BLaER1 treated with 17β-estradiol and CSF1 and Interleukin-3, amounts not matched to agents 10 nM and 100 nM (cell line): ENCODE measurements at regions not wholly inside any gene's neighbourhood (a gene's known extent, or its start where the extent isn't known, plus 50 kb on each side); places are given as distances from the start of the nearest gene placed in this dataset.
A peak's percentile ranks its signal among the peaks of the same experiment; 100 is the strongest.

Experiments
- H3K27ac ChIP-seq, 11 experiments: shearing (Covaris generic); formaldehyde crosslinking; 2 replicates each; pipeline ENCODE4 v1.8.1; 2022
- H3K27me3 ChIP-seq, 11 experiments: shearing (Covaris generic); formaldehyde crosslinking; 2 replicates each; pipeline ENCODE4 v1.8.1; 2022
- H3K36me3 ChIP-seq, 11 experiments: shearing (Covaris generic); formaldehyde crosslinking; 2 replicates each; pipeline ENCODE4 v1.8.1; 2022
- H3K4me1 ChIP-seq, 10 experiments: shearing (Covaris generic); formaldehyde crosslinking; 2 replicates each; pipeline ENCODE4 v1.8.1; 2022
- H3K4me2 ChIP-seq, 11 experiments: shearing (Covaris generic); formaldehyde crosslinking; 2 replicates each; pipeline ENCODE4 v1.8.1; 2022
- H3K4me3 ChIP-seq, 10 experiments: shearing (Covaris generic); formaldehyde crosslinking; 2 replicates each; pipeline ENCODE4 v1.8.1; 2022
- H3K9ac ChIP-seq, 11 experiments: shearing (Covaris generic); formaldehyde crosslinking; 2 replicates each; pipeline ENCODE4 v1.8.1; 2022
- H3K9me3 ChIP-seq, 11 experiments: shearing (Covaris generic); formaldehyde crosslinking; replicated peaks in 1 of 11; 2 replicates each; pipeline ENCODE4 v1.8.1; 2022
- H4K20me1 ChIP-seq, 11 experiments: shearing (Covaris generic); formaldehyde crosslinking; 2 replicates each; pipeline ENCODE4 v1.8.1; 2022
- Cebpa-rat ChIP-seq, 11 experiments: shearing (Covaris generic); IDR thresholded peaks; 2 replicates each; pipeline ENCODE4 v1.8.1; 2022

DNA sequence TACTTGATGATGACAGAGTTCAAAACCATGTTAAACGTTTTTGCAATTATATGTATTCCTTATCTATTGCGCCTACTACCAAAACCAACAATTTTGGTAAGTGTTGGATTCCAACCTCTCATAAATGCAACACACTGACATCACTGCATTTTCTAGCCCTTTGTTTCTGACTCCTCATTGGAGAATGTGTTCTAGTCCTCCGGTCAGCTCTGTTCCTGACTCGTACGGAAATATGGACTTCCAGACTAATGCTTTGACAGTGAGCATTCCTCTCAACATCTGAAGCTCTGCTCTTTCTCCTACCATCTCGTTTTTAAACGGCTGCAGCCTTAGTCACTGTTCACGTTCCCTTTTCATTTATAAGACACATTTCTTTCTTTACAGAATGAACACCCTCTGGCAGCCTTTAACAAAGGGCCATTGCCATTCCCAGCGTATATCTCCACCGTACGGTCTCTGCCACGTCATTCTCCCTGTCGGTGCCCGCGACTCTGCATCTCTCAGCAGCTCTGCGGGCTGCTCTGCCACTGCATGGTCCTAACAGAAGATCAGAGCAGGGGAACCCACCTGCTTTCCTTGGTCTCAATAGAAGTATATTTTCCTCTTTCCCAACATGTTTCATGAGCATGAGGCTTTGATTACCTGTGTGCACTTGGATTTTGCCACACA is 103.0 kb upstream of the SYNDIG1 start:
- H4K20me1 ChIP-seq, result no peaks in the 10 kb centered on the region
- no peaks in the 10 kb centered on the region for H3K27me3 ChIP-seq
- H3K4me2 ChIP-seq, result no peak overlapping the region
- H3K4me3 ChIP-seq, result no peak overlapping the region
- H3K9me3 ChIP-seq, result peaks cover 14 to 22% (median 17%) of the 10 kb centered on the region in 11 experiments
- H3K4me1 ChIP-seq, result no peaks in the 10 kb centered on the region
- H3K36me3 ChIP-seq, result peaks cover 0 to 5% (median 0%) of the 10 kb centered on the region in 11 experiments; a peak in 1 of 22 replicates
- H3K9ac ChIP-seq, result no peak overlapping the region
- no peak for TF ChIP-seq Cebpa-rat (IDR thresholded peaks at IDR 0.05)
- no peak overlapping the region for H3K27ac ChIP-seq

- Histone ChIP-seq H3K27ac (no peak overlapping the region), H3K9ac (no peak overlapping the region), H3K4me1 (no peaks in the 10 kb centered on the region), H3K36me3 (peaks cover 0 to 5% (median 0%) of the 10 kb centered on the region in 11 experiments; a peak in 1 of 22 replicates), H3K4me2 (no peak overlapping the region), H4K20me1 (no peaks in the 10 kb centered on the region), H3K27me3 (no peaks in the 10 kb centered on the region), H3K9me3 (peaks cover 21 to 30% (median 25%) of the 10 kb centered on the region in 11 experiments), H3K4me3 (no peak overlapping the region)
- no peak for TF ChIP-seq Cebpa-rat (IDR thresholded peaks at IDR 0.05)
These were observed 103.8 kb upstream of the SYNDIG1 start for GRCh38 chr20:24365670-24366069.

GRCh38 chr20:24364482-24364881 is 104.9 kb upstream of the SYNDIG1 start:
- no peak overlapping the region for H3K4me3 ChIP-seq
- no peak overlapping the region for H3K9ac ChIP-seq
- H4K20me1 ChIP-seq, result no peaks in the 10 kb centered on the region
- peaks cover 0 to 5% (median 0%) of the 10 kb centered on the region in 11 experiments; a peak in 1 of 22 replicates for H3K36me3 ChIP-seq
- peaks cover 0 to 7% (median 4%) of the 10 kb centered on the region in 10 experiments; a peak in 16 of 20 replicates for H3K4me1 ChIP-seq
- H3K27ac ChIP-seq, result no peak overlapping the region
- H3K27me3 ChIP-seq, result no peaks in the 10 kb centered on the region
- H3K9me3 ChIP-seq, result peaks cover 21 to 30% (median 26%) of the 10 kb centered on the region in 11 experiments
- H3K4me2 ChIP-seq, result no peak overlapping the region
- TF ChIP-seq Cebpa-rat (IDR thresholded peaks at IDR 0.05), result no peak

- H3K4me3 ChIP-seq, result no peak overlapping the region
- H3K9ac ChIP-seq, result no peak overlapping the region
- no peak overlapping the region for H3K4me2 ChIP-seq
- peaks cover 0 to 21% (median 13%) of the 10 kb centered on the region in 10 experiments; a peak in 16 of 20 replicates for H3K4me1 ChIP-seq
- peaks cover 21 to 30% (median 26%) of the 10 kb centered on the region in 11 experiments for H3K9me3 ChIP-seq
- no peaks in the 10 kb centered on the region for H3K27me3 ChIP-seq
- no peaks in the 10 kb centered on the region for H4K20me1 ChIP-seq
- H3K36me3 ChIP-seq, result peaks cover 0 to 5% (median 0%) of the 10 kb centered on the region in 11 experiments; a peak in 1 of 22 replicates
- no peak overlapping the region for H3K27ac ChIP-seq
- no peak for TF ChIP-seq Cebpa-rat (IDR thresholded peaks at IDR 0.05)
These were observed 106.4 kb upstream of the SYNDIG1 start for GRCh38 chr20:24363031-24363430.

DNA sequence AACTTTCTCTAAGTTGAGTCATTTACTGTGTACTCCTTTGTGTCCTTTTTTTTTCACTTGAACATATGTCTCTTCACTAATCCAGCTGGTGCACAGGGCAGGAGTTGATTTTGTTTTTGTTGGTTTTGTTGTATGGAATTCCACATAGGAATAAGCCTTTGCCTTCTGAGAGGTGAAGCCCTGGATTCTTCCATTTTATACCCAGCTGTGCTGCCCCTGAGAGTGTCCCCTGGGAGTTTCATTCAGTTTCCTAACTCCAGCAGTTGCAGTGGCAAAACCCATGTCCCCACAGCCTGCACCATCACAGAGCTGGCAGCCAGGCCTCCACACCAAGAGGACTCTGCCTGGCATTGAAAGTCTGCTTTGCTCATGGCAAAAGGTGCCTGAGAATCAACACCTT is 107.3 kb upstream of the SYNDIG1 start:
- no peak for TF ChIP-seq Cebpa-rat (IDR thresholded peaks at IDR 0.05)
- Histone ChIP-seq H3K36me3 (peaks cover 0 to 5% (median 0%) of the 10 kb centered on the region in 11 experiments; a peak in 1 of 22 replicates), H3K9me3 (peaks cover 21 to 30% (median 26%) of the 10 kb centered on the region in 11 experiments), H4K20me1 (no peaks in the 10 kb centered on the region), H3K4me1 (peaks cover 4 to 31% (median 21%) of the 10 kb centered on the region in 10 experiments), H3K27me3 (no peaks in the 10 kb centered on the region), H3K4me2 (no peak overlapping the region), H3K4me3 (no peak overlapping the region), H3K27ac (no peak overlapping the region), H3K9ac (no peak overlapping the region)

GRCh38 chr20:24361541-24361940 is 107.9 kb upstream of the SYNDIG1 start:
- Histone ChIP-seq H3K4me3 (no peak overlapping the region), H3K27me3 (no peaks in the 10 kb centered on the region), H3K4me1 (peaks cover 9 to 36% (median 26%) of the 10 kb centered on the region in 10 experiments), H3K9ac (no peak overlapping the region), H3K27ac (no peak overlapping the region), H3K4me2 (no peak overlapping the region), H4K20me1 (no peaks in the 10 kb centered on the region), H3K36me3 (peaks cover 0 to 5% (median 0%) of the 10 kb centered on the region in 11 experiments; a peak in 1 of 22 replicates), H3K9me3 (peaks cover 21 to 30% (median 26%) of the 10 kb centered on the region in 11 experiments)
- no peak for TF ChIP-seq Cebpa-rat (IDR thresholded peaks at IDR 0.05)

GRCh38 chr20:24360531-24360930 is 108.9 kb upstream of the SYNDIG1 start:
- no peak for TF ChIP-seq Cebpa-rat (IDR thresholded peaks at IDR 0.05)
- no peak overlapping the region for H3K4me2 ChIP-seq
- H3K9me3 ChIP-seq, result peaks cover 21 to 30% (median 26%) of the 10 kb centered on the region in 11 experiments
- H3K27ac ChIP-seq, result no peak overlapping the region
- H3K36me3 ChIP-seq, result peaks cover 0 to 5% (median 0%) of the 10 kb centered on the region in 11 experiments; a peak in 1 of 22 replicates
- no peaks in the 10 kb centered on the region for H3K27me3 ChIP-seq
- H3K9ac ChIP-seq, result no peak overlapping the region
- no peaks in the 10 kb centered on the region for H4K20me1 ChIP-seq
- no peak overlapping the region for H3K4me3 ChIP-seq
- H3K4me1 ChIP-seq, result peaks cover 17 to 46% (median 36%) of the 10 kb centered on the region in 10 experiments

DNA sequence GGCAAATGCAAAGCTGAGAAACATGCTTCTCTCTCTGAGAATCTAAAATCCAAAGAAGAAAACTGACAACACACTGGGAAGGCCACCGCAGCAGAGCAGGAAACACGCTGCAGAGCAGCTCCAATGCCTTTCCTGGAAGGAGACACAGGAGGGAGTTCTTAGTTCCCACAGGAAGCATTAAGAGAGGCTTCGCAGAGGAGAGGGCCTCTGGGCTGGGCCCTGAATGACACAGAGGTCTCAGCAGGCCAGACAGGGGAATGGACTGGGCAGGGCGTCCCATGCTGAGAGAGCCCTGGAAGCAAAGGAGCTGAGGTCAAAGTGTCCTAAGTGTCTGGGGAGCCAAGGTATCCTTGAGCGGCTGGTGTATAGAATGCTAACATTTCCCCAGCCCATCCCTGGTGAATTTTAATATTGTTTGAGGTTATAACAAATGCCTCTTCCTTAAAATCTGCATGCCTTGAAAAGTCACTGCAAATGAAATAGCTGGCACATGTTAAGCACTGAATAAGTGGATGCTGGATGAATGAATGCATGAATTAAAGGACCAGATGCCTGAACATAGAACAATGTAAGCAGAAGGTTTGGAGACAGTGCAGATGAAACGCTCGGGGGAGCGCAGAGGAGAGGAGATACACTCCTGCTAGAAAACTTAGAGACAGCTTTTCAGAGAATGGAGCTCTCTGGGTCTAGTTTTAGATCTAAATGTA is 110.0 kb upstream of the SYNDIG1 start:
- no peaks in the 10 kb centered on the region for H3K27me3 ChIP-seq
- H3K9me3 ChIP-seq, result peaks cover 21 to 30% (median 26%) of the 10 kb centered on the region in 11 experiments
- peaks cover 17 to 49% (median 37%) of the 10 kb centered on the region in 10 experiments for H3K4me1 ChIP-seq
- H3K9ac ChIP-seq, result peak overlapping the region in 2 of 11 experiments; percentile 19 to 22; a peak in 1 of 22 replicates
- H3K4me3 ChIP-seq, result no peak overlapping the region
- peak overlapping the region in 9 of 11 experiments; percentile 38 to 84 (median 67); a peak in 18 of 22 replicates for H3K4me2 ChIP-seq
- peaks cover 0 to 5% (median 0%) of the 10 kb centered on the region in 11 experiments; a peak in 1 of 22 replicates for H3K36me3 ChIP-seq
- H4K20me1 ChIP-seq, result no peaks in the 10 kb centered on the region
- H3K27ac ChIP-seq, result no peak overlapping the region
- TF ChIP-seq Cebpa-rat (IDR thresholded peaks at IDR 0.05), result no peak

DNA sequence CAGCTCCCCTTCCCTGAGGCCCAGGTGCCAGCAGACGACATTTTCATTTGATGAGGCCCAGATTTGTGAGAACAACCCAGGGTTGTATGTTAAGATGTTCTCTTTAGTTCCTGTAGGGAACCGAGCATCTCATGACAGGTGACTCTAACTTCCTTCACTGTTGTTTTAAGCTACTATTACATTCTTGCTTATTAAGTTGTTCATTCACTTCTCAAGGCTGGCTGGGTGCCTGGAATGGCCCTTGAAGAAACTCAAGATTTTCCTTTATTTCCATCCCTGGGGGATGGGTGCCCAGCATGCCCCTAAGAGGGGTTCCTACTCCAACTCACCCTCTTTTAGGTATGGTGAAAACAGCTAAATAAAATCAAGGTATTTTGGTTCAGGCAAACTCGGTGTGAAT is 111.5 kb upstream of the SYNDIG1 start:
- Histone ChIP-seq H3K36me3 (peaks cover 0 to 5% (median 0%) of the 10 kb centered on the region in 11 experiments; a peak in 1 of 22 replicates), H3K9me3 (peaks cover 18 to 24% (median 23%) of the 10 kb centered on the region in 11 experiments), H4K20me1 (no peaks in the 10 kb centered on the region), H3K4me2 (peak overlapping the region in 6 of 11 experiments; percentile 55 to 84 (median 69); a peak in 7 of 22 replicates), H3K9ac (no peak overlapping the region), H3K27ac (peak overlapping the region in 1 of 11 experiments; percentile 60; a peak in 2 of 22 replicates), H3K27me3 (no peaks in the 10 kb centered on the region), H3K4me1 (peaks cover 17 to 53% (median 42%) of the 10 kb centered on the region in 10 experiments), H3K4me3 (no peak overlapping the region)
- no peak for TF ChIP-seq Cebpa-rat (IDR thresholded peaks at IDR 0.05)
